ENCODE measurements at regions not wholly inside any gene's neighbourhood (a gene's known extent, or its start where the extent isn't known, plus 50 kb on each side); places are given as distances from the start of the nearest gene placed in this dataset.

DNA sequence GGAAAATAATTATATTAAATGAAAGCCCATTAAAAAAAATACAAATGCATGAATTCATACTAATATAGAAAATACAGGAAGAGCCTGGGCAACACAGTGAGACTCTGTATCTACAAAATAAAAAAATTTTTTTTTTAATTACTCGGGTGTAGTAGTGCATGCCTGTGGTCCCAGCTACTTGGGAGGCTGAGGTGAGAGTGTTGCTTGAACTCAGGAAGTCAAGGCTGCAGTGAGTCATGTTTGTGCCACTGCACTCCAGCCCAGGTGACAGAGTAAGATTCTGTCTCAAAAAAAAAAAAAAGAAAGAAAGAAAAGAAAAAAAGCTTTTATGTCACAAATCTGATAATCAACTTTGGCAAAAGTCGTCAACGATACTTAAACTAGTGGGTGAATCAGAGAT, 80.6 kb upstream of the PLEKHA5 start:
- Histone ChIP-seq H3K9ac (replicated peaks in 1 of 4; ENCODE audit: extremely low read depth in 1 of 4, low read depth in 3 of 4, low read length in 3 of 4) (no peak overlapping the region), H2AK5ac (ENCODE audit: low read depth, low read length) (no peak overlapping the region), H2BK15ac (ENCODE audit: low read length) (no peak overlapping the region), H2BK12ac (ENCODE audit: low read depth, low read length) (no peak overlapping the region), H4K20me1 (replicated peaks in 1 of 2; ENCODE audit: control insufficient read depth in 1 of 2, insufficient read depth in 2 of 2, low read length in 2 of 2) (no peaks in the 10 kb centered on the region), H2BK120ac (replicated peaks; ENCODE audit: low read depth, low read length) (no peak overlapping the region), H2BK20ac (ENCODE audit: low read length) (no peak overlapping the region), H3K79me1 (ENCODE audit: low read depth, low read length) (no peaks in the 10 kb centered on the region), H2BK5ac (ENCODE audit: low read depth, low read length) (no peak overlapping the region), H3K36me3 (ENCODE audit: control insufficient read depth in 2 of 4, insufficient read depth in 4 of 4, low read length in 3 of 4) (no peaks in the 10 kb centered on the region), H3K27me3 (replicated peaks in 1 of 4; ENCODE audit: control insufficient read depth in 3 of 4, extremely low read depth in 1 of 4, insufficient read depth in 3 of 4, low read length in 3 of 4) (no peaks in the 10 kb centered on the region), H3K79me2 (ENCODE audit: control insufficient read depth in 1 of 2, insufficient read depth in 2 of 2, low read length in 2 of 2) (no peaks in the 10 kb centered on the region), H4K91ac (replicated peaks; ENCODE audit: insufficient read length, low read length) (no peak overlapping the region), H3K4me2 (ENCODE audit: insufficient read depth in 1 of 2, low read depth in 2 of 2, low read length in 2 of 2) (no peak overlapping the region), H3K23me2 (ENCODE audit: low read depth, low read length) (no peaks in the 10 kb centered on the region; the same call in 1 of the 2 replicates), H3K4me3 (ENCODE audit: extremely low read depth in 1 of 4, insufficient read depth in 2 of 4, low read depth in 3 of 4, low read length in 4 of 4) (no peak overlapping the region), H3K18ac (ENCODE audit: extremely low read depth, low read length) (no peak overlapping the region), H3K4ac (replicated peaks; ENCODE audit: insufficient read length, low read depth, low read length) (no peak overlapping the region), H2AFZ (ENCODE audit: low read length) (no peak overlapping the region), H3K14ac (ENCODE audit: insufficient read length) (no peak overlapping the region), H3K9me3 (ENCODE audit: insufficient read depth in 2 of 2, low read depth in 1 of 2, low read length in 1 of 2) (no peaks in the 10 kb centered on the region), H3K23ac (ENCODE audit: insufficient read length) (no peak overlapping the region), H3K27ac (ENCODE audit: low read depth, low read length) (no peak overlapping the region), H4K8ac (ENCODE audit: extremely low read depth, insufficient read depth, low read length) (no peak overlapping the region), H3K56ac (replicated peaks; ENCODE audit: insufficient read length, low read depth, low read length) (no peak overlapping the region), H3K4me1 (replicated peaks in 1 of 4; ENCODE audit: control insufficient read depth in 3 of 4, insufficient read depth in 4 of 4, low read length in 3 of 4) (no peaks in the 10 kb centered on the region), H4K5ac (ENCODE audit: insufficient read length, low read depth, low read length) (no peak overlapping the region)
- no peak for DNase-seq (ENCODE audit: low read depth in 1 of 2, low spot score in 2 of 2)
- 90% methylated on average over 3 of the region's 3 CpGs; no CpG with 5 or more reads in 1 of the 2 experiments for WGBS, 2 experiments (ENCODE audit: extremely low coverage in 1 of 2, insufficient coverage in 1 of 2, insufficient read length in 1 of 2, insufficient replicate concordance in 2 of 2, low coverage in 1 of 2, low lambda C conversion rate in 2 of 2, missing lambda C conversion rate in 1 of 2)
- FAIRE-seq, result no peak
- POLR2A ChIA-PET (ENCODE audit: partially characterized antibody), result no interaction called here
- CTCF ChIA-PET (ENCODE audit: partially characterized antibody), result interaction anchor here (0.6 to 1.1 kb wide), 2 partner anchors 12 to 108 kb away, joined by 3 to 4 read pairs; no protein-coding TSS in a partner anchor
- no peak for TF ChIP-seq SIN3A (conservative IDR thresholded peaks at IDR 0.05 in 1 of 2, IDR thresholded peaks at IDR 0.05 in 1 of 2; ENCODE audit: low read depth in 1 of 2, low read length in 2 of 2)
- TF ChIP-seq SRF (IDR thresholded peaks at IDR 0.05; ENCODE audit: low read depth, low read length), result no peak

Measured in H1 (cell line).